OCI-LY1 (cell line): ENCODE measurements at regions not wholly inside any gene's neighbourhood (a gene's known extent, or its start where the extent isn't known, plus 50 kb on each side); places are given as distances from the start of the nearest gene placed in this dataset.

Source experiments
- CTCF ChIP-seq: fragments of 200-600 bp; sonication (generic), shearing (Covaris generic); IDR thresholded peaks from 2 replicates; pipeline ENCODE4 v1.5.1; 2017; ENCODE audit warnings: mild to moderate bottlenecking, antibody characterized with exemption, low read length, moderate library complexity, mixed read lengths
- EZH2 ChIP-seq: fragments of 200-600 bp; sonication (generic), shearing (Covaris generic); IDR thresholded peaks from 2 replicates; pipeline ENCODE4 v1.8.0; 2017; ENCODE audit warnings: borderline replicate concordance, mixed run types, mild to moderate bottlenecking, antibody characterized with exemption, low read length, moderate library complexity, mixed read lengths

- TF ChIP-seq EZH2 (no peak), CTCF (no peak)
These were observed 786.0 kb upstream of the KLHL1 start for GRCh38 chr13:70894258-70894657.
